HCT116 (cell line): ENCODE measurements at regions not wholly inside any gene's neighbourhood (a gene's known extent, or its start where the extent isn't known, plus 50 kb on each side); places are given as distances from the start of the nearest gene placed in this dataset.

Experiments used
- CTCF ChIP-seq, 3 experiments: fragments of 200-600 bp in 1 of 3; sonication (generic) in 1 of 3; IDR thresholded peaks in 2 of 3; conservative IDR thresholded peaks in 1 of 3; 2 replicates each; pipeline ENCODE4 v1.5.1; 2012 to 2017; ENCODE audit warnings: low read depth in 2 of 3, low read length in 2 of 3, antibody characterized with exemption in 1 of 3, borderline replicate concordance in 1 of 3, control low read depth in 1 of 3, mild to moderate bottlenecking in 1 of 3, mixed read lengths in 1 of 3, mixed run types in 1 of 3, moderate library complexity in 1 of 3; ENCODE audit not compliant: insufficient read depth in 1 of 3
- POLR2A ChIP-seq: IDR thresholded peaks from 2 replicates; pipeline ENCODE4 v1.7.0; 2011; ENCODE audit warnings: borderline replicate concordance; ENCODE audit not compliant: insufficient read depth, insufficient read length; ENCODE audit errors: extremely low read depth
- POLR2AphosphoS5 ChIP-seq: IDR thresholded peaks from 2 replicates; pipeline ENCODE4 v1.6.1; 2011; ENCODE audit warnings: mild to moderate bottlenecking, low read depth, low read length, moderate library complexity
- ZBTB33 ChIP-seq: IDR thresholded peaks from 2 replicates; pipeline ENCODE4 v1.6.1; 2011; ENCODE audit warnings: mild to moderate bottlenecking, low read length, moderate library complexity; ENCODE audit not compliant: insufficient replicate concordance; ENCODE audit errors: extremely low read depth

- TF ChIP-seq POLR2A (no peak), ZBTB33 (no peak), POLR2AphosphoS5 (no peak), CTCF (IDR thresholded peaks at IDR 0.05 in 2 of 3, conservative IDR thresholded peaks at IDR 0.05 in 1 of 3; ENCODE audit: borderline replicate concordance in 1 of 3, insufficient read depth in 1 of 3, low read depth in 2 of 3, low read length in 2 of 3) (no peak)
Observed at GRCh38 chr4:63563288-63564014, 845.8 kb downstream of the TECRL start.
